ENCODE measurements at regions not wholly inside any gene's neighbourhood (a gene's known extent, or its start where the extent isn't known, plus 50 kb on each side); places are given as distances from the start of the nearest gene placed in this dataset.
"Not testable (repeated sequence)": the region's sequence is repeated elsewhere in the genome, so short reads cannot be mapped to it uniquely, and the experiment has no call there.

DNA sequence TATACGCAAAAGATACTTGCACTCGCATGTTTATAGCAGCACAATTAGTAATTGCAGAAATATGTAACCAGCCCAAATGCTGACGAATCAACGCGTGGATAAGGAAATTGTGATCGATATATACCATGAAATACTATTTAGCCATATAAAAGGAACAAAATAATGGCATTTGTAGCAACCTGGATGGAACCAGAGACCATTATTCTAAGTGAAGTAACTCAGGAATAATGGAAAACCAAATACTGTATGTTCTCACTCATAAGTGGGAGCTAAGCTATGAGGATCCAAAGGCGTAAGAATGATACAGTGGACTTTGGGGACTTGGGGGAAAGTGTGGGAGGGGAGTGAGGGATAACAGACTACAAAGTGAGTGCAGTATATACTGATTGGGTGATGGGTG lies 1008.0 kb upstream of the CRIM1 start:
- no peak for DNase-seq

DNA sequence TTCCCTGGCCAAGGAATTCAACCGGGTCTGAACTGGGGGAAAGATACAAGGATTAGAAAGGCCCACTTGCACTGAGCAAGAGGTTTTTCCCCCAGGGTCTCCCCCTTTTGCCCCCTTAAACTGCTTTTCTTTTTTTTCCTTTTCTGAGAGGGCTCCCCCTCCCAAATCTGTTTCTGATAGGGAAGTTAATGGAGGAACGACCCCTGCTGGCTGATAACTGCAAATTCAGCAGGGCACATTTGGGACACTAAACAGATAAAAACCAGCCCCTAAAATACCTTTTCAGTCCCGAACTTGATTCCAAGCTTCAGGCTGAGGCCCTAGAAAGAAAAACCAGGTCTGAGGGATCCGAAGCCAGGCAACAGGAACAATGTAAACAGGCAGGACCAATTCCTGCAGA lies 1012.4 kb upstream of the CRIM1 start:
- DNase-seq = no peak

DNA sequence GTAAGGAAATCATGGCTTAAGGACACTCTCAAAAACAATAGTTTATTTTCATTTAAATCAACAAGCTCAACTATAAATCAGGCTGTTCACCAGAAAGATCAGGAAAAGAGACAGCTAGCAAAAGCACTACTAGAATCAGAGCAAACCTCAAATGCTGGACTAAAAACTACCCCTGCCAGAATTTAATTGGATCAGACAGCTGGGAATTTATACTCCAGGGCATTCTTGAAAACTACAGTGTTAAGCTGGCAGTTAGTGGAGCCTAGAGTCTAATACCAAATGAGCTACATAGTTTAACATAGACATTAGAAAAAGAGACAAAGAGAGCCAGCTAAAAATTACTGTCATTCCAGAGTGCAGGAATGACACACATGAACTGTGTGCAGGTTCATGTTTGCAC lies 1016.4 kb upstream of the CRIM1 start:
- DNase-seq = no peak

DNA sequence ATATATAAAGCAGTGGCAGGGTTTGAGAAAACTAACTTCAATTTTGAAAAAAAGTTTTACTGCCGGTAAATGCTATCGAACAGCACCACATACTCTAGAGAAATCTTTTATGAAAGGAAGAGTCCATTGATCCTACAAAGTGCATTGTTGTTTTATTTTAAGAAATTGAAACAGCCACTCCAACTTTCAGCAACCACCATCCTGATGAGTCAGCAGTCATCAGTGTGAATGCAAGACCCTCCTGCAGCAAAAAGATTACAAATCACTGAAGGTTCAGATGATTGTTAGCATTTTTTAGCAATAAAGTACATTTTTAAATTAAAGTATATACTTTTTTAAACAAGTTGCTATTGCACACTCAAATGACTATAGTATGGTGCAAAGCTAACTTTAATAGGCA lies 1017.7 kb upstream of the CRIM1 start:
- DNase-seq = no peak

DNA sequence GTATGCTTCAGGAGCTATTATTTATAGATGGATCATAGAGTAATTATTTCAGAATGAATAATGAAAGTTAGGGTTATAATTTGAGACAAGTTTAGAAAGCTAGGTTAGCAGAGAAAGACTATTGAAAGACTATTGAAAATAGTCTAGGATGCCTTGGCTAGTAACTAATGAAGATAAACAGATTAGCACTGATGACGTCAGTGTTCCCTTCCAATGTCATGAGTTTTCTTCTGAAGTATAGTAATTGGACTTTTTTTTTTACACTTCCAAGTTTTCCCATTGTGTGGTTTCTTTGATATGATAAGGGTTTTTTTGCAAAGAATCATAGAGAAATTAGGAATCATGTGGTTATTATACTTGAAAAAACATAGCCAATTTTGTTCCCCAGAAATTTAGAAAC lies 1041.5 kb upstream of the CRIM1 start:
- DNase-seq = no peak

DNA sequence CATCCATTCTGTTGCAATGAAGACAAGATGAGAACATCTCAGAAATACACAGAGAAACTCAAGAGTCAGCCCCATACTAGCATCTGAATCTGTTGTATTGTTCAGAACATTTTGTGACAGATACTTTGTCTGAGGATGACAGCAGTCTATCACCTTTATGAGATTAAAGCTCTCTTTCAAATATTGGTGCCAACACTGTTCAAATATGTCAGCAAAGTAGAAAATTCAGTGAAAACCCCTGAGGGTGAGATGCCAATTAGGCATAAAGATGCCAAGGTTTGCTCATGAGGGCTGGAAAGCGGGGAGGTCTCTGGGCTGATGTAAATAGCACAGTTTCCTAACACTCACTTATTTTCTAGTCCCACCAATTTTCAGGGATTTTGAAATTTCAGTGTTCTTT lies 1054.2 kb upstream of the CRIM1 start:
- no peak for DNase-seq

DNA sequence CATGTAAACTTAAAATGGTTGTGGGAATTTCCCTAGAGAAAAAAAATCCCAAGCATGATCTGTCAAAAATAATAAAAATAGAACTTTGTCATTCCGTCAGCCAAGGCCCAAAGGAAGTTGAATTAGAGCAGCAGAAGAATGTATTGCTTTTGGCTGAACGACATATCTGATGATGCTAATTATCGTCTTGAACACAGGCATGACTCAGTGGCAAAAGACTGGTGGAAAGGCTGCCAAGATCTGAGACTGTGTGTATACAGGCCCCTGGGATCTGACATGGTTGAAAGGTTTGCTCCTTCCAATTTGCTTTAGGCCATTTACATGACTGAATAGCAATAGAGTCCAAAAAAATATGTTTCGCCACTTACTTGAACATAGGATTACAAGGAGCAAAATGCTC lies 1057.1 kb upstream of the CRIM1 start:
- DNase-seq = no peak

DNA sequence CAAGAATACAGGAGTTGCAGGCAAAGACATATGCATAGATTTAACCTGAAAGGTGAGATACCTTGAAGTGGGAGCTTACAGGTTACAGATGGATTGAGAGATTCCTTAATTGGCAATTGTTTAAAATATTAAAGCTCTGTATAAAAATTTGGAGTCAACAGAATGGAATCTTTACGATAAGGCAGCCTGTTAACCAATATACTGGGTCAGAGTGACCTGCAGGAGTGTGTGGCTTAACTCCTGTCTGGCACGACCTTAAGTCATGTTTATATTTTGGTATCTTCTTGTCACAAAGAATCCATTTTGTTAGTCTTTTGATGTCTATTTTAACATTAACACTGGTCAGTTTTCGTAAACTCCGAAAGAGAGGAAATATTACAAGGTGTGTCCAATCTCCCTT lies 1058.2 kb upstream of the CRIM1 start:
- DNase-seq = no peak

DNA sequence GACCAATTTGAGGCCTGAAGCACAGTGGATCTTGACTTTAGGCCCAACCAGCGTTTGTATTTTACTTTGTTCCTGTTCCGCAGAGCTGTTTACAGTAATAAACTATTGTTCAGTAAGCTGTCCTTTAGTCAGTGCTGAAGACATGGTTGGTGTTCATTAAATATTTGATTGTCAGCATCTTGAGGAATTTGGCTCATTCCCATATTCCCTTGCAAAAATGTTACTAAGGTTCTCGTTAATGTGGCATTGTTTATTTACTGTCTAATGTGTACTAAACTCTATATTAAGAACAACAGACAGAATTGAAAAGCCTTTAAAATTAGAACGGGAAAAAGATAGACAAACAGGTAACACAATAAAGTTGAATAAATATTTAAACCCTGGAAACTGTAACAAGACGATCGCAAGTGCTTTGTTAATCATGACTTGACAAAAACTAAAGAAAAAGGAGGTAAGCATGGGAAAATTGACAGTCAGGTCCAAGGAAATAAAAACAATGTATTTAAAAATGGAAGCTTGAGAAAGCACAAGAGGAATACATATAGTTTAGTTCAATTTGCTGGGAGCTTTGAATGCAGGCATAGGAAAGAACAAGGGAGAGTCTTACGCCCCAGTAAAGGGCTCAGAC lies 1060.8 kb upstream of the CRIM1 start:
- DNase-seq = no peak

DNA sequence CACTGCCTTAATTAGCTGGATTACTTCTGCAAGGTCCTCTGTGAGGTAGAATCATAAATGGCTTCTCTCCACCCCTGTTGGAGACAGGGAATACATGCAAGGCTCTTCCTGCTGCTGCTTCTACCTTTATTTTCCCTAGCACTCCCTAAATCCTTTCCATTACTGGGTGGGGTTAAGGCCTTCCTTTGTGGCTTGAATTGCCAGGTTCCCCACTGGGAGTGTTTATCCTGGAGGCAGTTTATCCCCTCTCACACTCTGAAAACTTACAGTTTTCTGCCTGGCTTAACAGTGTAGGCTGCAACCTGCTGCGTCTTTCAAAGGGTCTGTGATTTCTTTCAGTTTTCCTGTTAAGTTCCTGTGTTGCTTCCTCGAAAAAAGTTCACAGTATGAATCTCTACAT lies 1062.3 kb upstream of the CRIM1 start:
- no peak for DNase-seq

DNA sequence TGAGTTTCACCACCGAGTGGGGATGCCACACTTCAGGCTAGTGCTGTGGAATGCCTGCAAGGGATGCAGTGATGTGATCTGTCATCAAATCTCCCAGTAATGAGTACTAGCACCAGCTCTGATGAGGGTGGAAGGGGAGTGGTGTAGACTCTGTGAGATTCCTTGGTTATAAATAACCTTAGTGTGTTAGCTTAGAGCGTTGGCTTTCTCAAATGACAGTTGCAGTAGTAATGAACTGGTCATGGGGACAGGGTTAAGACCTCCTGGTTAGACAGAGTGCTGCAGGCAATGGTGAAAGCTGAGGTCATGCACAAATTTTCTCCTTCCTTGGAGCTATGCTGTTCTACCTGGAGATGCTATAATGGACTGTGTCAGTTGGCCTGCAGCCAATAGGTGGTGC lies 1063.4 kb upstream of the CRIM1 start:
- DNase-seq = no peak

DNA sequence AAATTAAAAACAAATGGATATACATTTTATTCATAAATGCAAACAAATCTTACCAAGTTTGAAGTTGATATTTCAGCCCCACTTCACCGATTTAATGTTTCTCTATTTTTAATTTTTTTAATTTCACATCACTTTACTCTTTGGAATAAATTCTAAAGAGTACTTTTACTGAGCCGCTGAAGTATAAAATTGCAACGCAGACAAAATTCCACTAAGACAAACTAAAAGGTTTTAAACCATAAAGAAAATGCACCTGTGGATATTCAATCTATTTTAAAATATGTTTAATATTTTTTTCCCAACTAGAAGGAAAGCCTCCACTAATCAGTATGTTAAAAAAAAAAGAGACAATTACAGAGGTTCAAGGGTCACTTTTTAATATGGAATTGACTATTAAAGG lies 1073.9 kb upstream of the CRIM1 start:
- DNase-seq = no peak

DNA sequence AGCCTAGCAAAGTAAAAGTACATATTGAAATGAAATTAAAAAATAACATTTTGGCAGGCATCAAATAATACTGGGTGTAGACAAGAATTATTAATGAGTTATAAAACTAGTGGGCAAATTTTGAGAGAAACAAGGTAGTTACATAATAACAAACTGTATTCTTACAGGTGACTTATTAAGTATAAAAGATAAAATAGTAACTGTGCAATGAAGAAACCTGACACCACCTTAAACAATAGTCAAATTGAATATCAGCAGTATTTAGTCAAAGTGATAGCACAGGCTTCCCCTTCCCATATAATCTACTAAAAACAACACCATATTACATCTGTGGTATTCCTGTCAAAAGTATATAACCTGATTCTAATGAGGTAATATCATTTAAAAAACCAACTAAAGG lies 1099.8 kb upstream of the CRIM1 start:
- no peak for DNase-seq

DNA sequence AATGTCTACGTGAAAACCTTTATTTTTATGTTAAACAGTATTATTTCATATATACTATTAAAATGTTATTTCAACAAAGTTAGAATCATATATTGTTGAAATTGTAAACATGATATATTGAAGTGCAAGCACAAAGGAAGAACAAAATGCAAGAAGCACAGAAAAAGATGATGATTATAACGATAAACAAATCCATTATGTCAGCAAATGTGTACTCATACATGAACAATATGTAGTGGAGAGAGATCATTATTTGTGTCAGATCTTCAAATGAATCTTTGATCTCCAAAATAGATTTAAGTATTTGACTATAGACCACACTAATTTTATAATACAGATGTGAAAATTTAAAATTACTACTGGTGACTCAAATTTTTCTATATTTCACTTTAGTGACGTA lies 1104.4 kb upstream of the CRIM1 start:
- no peak for DNase-seq

DNA sequence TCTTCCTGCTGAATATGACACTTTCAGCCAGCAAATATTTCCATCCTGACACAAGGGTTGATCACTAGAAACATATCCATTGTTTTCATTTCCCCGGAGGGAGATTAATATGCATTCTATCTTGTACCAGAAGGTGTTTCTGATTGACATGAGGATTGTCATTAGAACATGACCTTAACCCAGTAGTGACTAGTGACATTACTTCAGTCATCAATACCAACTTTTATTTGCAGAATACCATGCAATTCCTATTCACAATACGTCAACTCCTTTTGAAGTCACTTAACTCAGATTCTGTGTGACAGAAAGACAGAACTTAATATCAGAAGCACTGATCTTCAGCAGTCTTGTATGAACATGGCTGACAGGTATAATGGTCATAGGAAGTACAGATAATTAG lies 1108.9 kb upstream of the CRIM1 start:
- DNase-seq = no peak

DNA sequence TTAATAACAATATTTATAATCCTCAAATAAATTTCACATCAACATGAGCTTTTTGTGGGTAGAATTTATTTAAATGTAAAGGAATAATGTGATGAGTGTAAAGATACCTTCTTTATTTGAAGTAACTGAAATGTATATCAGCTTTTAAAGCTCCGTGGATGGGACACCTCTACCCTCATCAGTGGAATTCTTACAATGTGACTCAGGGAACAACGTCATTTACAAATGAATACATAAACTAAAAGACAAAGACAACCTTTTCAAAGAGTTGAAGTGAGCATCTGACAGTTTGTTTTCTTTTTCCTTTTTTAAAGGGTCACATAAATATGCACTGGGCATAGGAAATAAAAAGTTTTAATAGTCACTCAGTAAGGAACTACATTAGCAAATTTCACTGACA lies 1127.0 kb upstream of the CRIM1 start:
- no peak for DNase-seq

DNA sequence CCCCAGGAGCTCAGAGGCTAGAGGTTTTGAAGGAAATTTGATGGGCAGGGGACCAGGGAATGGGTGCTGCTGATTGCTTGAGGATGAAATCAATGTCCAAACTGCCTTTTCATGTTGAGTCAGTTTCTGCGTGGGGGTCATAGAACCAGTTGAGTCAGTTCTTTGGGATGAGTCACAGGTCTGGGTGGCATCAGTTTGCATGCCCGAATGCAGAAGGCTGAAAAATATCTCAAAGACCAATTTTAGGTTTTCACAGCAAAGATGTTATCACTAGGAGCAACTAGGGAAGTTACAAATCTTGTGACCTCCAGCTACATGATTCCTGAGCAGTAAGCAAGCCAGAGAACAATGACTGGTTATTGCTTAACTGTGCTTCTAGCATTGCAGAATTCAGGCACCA lies 1135.1 kb upstream of the CRIM1 start:
- DNase-seq = no peak

DNA sequence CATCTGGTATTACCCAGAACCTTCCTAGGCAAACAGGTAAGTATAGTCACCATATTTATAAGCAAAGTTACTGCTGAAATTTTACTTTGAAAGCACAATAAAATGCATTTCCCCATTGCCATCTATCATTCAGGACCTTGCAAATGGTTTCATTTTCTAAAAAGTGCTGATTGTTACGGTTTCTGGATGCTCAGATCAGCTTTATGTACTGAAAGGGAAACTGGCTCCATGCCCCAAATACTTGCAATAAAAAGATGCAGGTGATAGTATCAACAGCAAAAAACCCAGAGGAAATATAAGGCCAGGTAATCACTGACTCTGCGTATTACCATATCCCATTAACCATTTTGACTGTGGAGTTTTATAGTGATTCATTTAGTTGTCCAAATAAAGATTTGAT lies 1150.7 kb upstream of the CRIM1 start:
- no peak for DNase-seq

DNA sequence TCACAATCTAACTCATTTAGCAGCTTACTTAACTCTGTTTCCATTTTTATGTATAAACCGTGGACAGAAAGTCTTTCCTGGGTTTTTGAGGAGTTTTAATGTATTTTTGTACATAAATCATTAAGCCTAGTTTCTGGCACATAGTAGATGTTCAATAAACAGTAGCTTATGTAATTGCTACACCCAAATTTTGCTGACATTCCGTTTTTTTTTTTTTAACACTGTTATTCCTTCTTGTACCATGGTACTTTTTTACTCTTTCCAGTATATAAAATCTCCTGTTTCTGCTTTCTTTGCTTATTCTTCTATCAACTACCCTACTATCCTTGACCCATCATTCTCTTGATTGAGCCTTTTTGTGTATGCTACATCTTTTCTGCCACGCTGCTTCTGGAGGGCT lies 1151.3 kb upstream of the CRIM1 start:
- DNase-seq = no peak

DNA sequence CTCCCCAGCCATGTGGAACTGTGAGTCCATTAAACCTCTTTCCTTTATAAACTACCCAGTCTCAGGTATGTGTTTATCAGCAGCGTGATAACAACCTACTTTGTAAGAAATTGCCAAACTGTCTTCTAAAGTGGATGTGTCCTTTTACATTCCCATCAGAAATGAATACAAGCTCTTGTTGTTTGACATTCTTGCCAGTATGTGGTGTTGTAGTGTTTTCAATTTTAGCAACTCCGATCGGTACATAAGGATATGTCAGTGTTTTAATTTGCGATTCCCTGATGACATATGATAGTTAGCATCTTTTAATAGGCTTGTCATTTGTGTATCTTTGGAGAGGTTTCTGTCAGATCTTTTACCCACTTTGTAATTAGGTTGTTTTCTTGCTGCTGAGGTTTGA lies 1156.3 kb upstream of the CRIM1 start:
- DNase-seq = no peak

DNA sequence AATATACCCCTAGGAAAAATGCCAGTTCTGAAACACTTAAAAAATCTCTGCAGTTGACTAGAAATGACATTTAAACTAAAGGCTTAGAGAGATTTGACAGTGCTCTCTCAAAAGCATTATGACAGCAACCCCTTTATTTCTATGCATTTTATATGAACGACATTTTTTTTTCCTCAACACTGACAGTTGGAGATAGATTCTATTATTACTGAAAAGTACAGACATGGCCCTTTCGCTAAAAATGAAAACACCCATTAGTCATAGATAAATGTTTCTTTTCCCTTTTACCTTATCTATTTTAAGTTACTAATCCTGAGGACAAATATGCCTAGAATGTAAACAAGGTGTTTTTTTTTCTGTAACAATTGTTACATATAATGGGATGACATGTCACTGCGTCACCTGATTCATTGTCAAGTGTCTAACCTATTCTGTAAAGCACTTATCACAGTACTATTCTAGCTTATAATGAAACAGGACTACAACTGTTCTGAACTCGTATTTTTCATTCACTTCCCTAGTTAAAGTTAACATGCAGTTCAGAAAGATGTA lies 1169.6 kb upstream of the CRIM1 start:
- no peak for DNase-seq

DNA sequence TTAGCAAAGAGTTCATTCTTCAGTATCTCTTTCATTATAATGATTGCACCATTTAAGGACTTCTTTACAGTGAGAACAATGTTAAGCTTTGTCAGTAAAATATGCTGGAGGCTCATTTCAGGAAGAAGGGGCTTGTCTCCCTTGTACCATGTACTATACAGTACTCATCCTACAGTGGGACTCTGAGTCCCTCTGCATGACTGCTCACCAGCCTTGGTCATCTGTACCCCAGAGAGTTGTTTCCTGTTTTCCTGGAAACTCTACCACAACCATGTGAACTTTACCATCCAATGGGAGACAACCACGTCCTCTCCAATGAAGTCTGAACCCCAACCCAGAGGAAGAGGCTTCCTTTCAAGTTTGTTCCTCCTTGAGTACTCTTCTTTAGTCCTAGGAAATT lies 1171.1 kb upstream of the CRIM1 start:
- no peak for DNase-seq

DNA sequence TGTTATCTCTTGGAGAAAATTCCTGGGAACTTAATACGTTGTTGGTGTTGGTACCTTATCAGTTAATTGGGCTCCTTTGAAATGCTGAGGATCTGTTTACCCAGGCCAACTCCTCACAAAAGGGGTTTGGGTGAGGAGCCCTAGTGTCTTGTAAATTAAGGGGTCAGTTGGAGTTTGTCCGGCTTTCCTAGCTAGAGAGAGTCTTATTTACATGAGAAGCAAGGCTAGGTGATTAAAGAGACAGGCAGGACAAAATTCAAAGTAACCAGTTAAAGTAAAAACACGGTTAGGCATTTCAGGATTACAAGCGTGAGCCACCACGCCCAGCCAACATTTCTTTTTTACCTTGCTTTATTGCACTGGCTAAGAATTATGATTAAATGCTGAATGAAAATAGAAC lies 1178.9 kb upstream of the CRIM1 start:
- DNase-seq = not testable (repeated sequence)

DNA sequence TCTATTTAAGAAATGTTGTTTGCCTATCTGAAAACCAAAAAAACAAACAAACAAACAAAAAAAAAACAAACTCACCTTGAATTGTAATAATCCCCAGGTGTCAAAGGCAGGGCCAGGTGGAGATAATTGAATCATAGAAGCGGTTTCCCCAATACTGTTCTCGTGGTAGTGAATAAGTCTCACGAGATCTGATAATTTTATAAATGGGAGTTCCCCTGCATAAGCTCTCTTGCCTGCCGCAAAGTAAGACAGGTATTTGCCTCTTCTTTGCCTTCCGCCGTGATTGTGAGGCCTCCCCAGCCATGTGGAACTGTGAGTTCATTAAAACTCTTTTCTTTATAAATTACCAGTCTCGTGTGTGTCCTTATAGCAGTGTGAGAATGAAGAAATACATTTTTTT lies 1180.7 kb upstream of the CRIM1 start:
- no peak for DNase-seq
